T-cell (primary cell): ENCODE measurements at regions not wholly inside any gene's neighbourhood (a gene's known extent, or its start where the extent isn't known, plus 50 kb on each side); places are given as distances from the start of the nearest gene placed in this dataset.

Source experiments
- ATAC-seq, 4 experiments: fragments of 200-7000 bp in 3 of 4; fragments of 150-1000 bp in 1 of 4; cut with Tn5 transposase; replicated peaks in 1 of 4; 1 replicate in 3 of 4; 2 replicates in 1 of 4; pipeline ENCODE4 v1.10.0; 2021; ENCODE audit warnings: moderate library complexity in 3 of 4, mild to moderate bottlenecking in 2 of 4, moderate number of reproducible peaks in 1 of 4
- CTCF ChIA-PET, 2 donors: fragments of 300-600 bp; sonication (Branson Sonifier 250); formaldehyde crosslinking; loops; one replicate each; lab custom pipeline; 2022; ENCODE audit warnings: antibody characterized with exemption in 2 of 2; lab: Charles Lee
- POLR2A ChIA-PET, 2 donors: fragments of 300-600 bp; sonication (Branson Sonifier 250); formaldehyde crosslinking; loops; one replicate each; lab custom pipeline; 2022; ENCODE audit warnings: antibody characterized with exemption in 2 of 2; lab: Charles Lee
- DNase-seq, 35 experiments: peaks; one replicate each; pipeline versions ENCODE4 v3.0.0 to v3.0.0-alpha.2; 2013 to 2023
- H3K27ac ChIP-seq: one replicate; pipeline ENCODE4 v1.5.1; 2013; ENCODE audit warnings: low read length
- H3K27me3 ChIP-seq, 2 experiments: replicated peaks in 1 of 2; 1 replicate in 1 of 2; 2 replicates in 1 of 2; pipeline versions ENCODE4 v1.6.1 to v1.7.0; 2013; ENCODE audit warnings: low read length in 1 of 2, mixed read lengths in 1 of 2; ENCODE audit not compliant: control insufficient read depth in 2 of 2, insufficient read depth in 2 of 2; ENCODE audit errors: extremely low read depth in 1 of 2
- H3K36me3 ChIP-seq, 2 donors: 1 replicate in 1 of 2; 2 replicates in 1 of 2; pipeline versions ENCODE4 v1.6.1 to v1.7.0; 2013; ENCODE audit warnings: low read length in 1 of 2; ENCODE audit not compliant: control insufficient read depth in 2 of 2, insufficient read depth in 1 of 2; ENCODE audit errors: extremely low read depth in 1 of 2
- H3K4me1 ChIP-seq, 2 experiments: 1 replicate in 1 of 2; 2 replicates in 1 of 2; pipeline versions ENCODE4 v1.6.1 to v1.7.0; 2013; ENCODE audit warnings: low read length in 2 of 2, mixed read lengths in 1 of 2; ENCODE audit not compliant: insufficient read depth in 2 of 2, control insufficient read depth in 1 of 2; ENCODE audit errors: extremely low read depth in 1 of 2
- H3K4me3 ChIP-seq, 2 donors: 1 replicate in 1 of 2; 2 replicates in 1 of 2; pipeline versions ENCODE4 v1.5.1 to v1.7.0; 2013; ENCODE audit warnings: mild to moderate bottlenecking in 2 of 2, low read length in 1 of 2, moderate library complexity in 1 of 2; ENCODE audit not compliant: control insufficient read depth in 1 of 2; ENCODE audit errors: extremely low read depth in 1 of 2
- H3K9me3 ChIP-seq: 2 replicates; pipeline ENCODE4 v1.7.0; 2013
- H3K27ac Mint-ChIP-seq, 2 donors: one replicate each; pipeline ENCODE4 v1.8.0; 2020 to 2021; ENCODE audit warnings: mild to moderate bottlenecking in 2 of 2, mixed read lengths in 2 of 2
- H3K27me3 Mint-ChIP-seq, 2 donors: one replicate each; pipeline ENCODE4 v1.8.0; 2021 to 2022; ENCODE audit warnings: mixed read lengths in 2 of 2
- H3K36me3 Mint-ChIP-seq: one replicate; pipeline ENCODE4 v1.8.0; 2021; ENCODE audit warnings: mixed read lengths
- H3K4me1 Mint-ChIP-seq, 3 donors: one replicate each; pipeline ENCODE4 v1.8.0; 2020 to 2022; ENCODE audit warnings: mixed read lengths in 3 of 3, mild to moderate bottlenecking in 1 of 3
- H3K4me3 Mint-ChIP-seq, 3 donors: one replicate each; pipeline ENCODE4 v1.8.0; 2020 to 2022; ENCODE audit warnings: mild to moderate bottlenecking in 3 of 3, mixed read lengths in 3 of 3, moderate library complexity in 3 of 3
- H3K9me3 Mint-ChIP-seq, 3 donors: one replicate each; pipeline ENCODE4 v1.8.0; 2020 to 2022; ENCODE audit warnings: mixed read lengths in 3 of 3
- WGBS: methylation state at CpG from one replicate; pipeline ENCODE4 v1.1.5; 2013; ENCODE audit warnings: missing lambda C conversion rate; ENCODE audit not compliant: insufficient coverage; 5-methylcytosine and 5-hydroxymethylcytosine counted together

GRCh38 chr1:4002061-4002521 lies 102.0 kb upstream of the C1orf174 start:
- no peaks in the 10 kb centered on the region for H3K4me1 ChIP-seq
- ChIA-PET CTCF (no interaction called here), POLR2A (no interaction called here)
- DNase-seq (no peak), ATAC-seq (no peak)
- H3K9me3 ChIP-seq: no peaks in the 10 kb centered on the region
- peaks cover 0 to 2% (median 0%) of the 10 kb centered on the region in 3 donors for H3K4me1 Mint-ChIP-seq
- H3K27me3 ChIP-seq: peaks cover 0 to 46% of the 10 kb centered on the region in 2 experiments
- peaks cover 0 to 4% (median 0%) of the 10 kb centered on the region in 3 donors for H3K9me3 Mint-ChIP-seq
- H3K4me3 ChIP-seq: no peak overlapping the region
- H3K36me3 ChIP-seq: no peaks in the 10 kb centered on the region
- peaks cover 19 to 23% of the 10 kb centered on the region in 2 donors for H3K27me3 Mint-ChIP-seq
- H3K27ac ChIP-seq: no peak overlapping the region
- no peaks in the 10 kb centered on the region for H3K36me3 Mint-ChIP-seq
- no peak overlapping the region for H3K4me3 Mint-ChIP-seq
- no peak overlapping the region for H3K27ac Mint-ChIP-seq
- 70% methylated on average over 7 of the region's 13 CpGs for WGBS

GRCh38 chr1:4002741-4003140 lies 102.7 kb upstream of the C1orf174 start:
- no peak overlapping the region for H3K4me3 ChIP-seq
- no peak overlapping the region for H3K27ac Mint-ChIP-seq
- 77% methylated on average over 9 of the region's 10 CpGs for WGBS
- ChIA-PET POLR2A (no interaction called here), CTCF (no interaction called here)
- DNase-seq: no peak
- H3K27ac ChIP-seq: no peak overlapping the region
- H3K4me1 Mint-ChIP-seq: peaks cover 0 to 2% (median 0%) of the 10 kb centered on the region in 3 donors
- peaks cover 4 to 8% (median 4%) of the 10 kb centered on the region in 3 donors for H3K9me3 Mint-ChIP-seq
- no peaks in the 10 kb centered on the region for H3K9me3 ChIP-seq
- no peaks in the 10 kb centered on the region for H3K36me3 Mint-ChIP-seq
- peaks cover 15 to 19% of the 10 kb centered on the region in 2 donors for H3K27me3 Mint-ChIP-seq
- H3K27me3 ChIP-seq: peaks cover 0 to 40% of the 10 kb centered on the region in 2 experiments
- H3K4me1 ChIP-seq: no peaks in the 10 kb centered on the region
- H3K4me3 Mint-ChIP-seq: no peak overlapping the region
- no peak for ATAC-seq
- no peaks in the 10 kb centered on the region for H3K36me3 ChIP-seq

- CTCF ChIA-PET: no interaction called here
- Histone ChIP-seq H3K27me3 (peaks cover 0 to 31% of the 10 kb centered on the region in 2 experiments), H3K27ac (no peak overlapping the region), H3K9me3 (no peaks in the 10 kb centered on the region), H3K36me3 (no peaks in the 10 kb centered on the region), H3K4me1 (no peaks in the 10 kb centered on the region), H3K4me3 (no peak overlapping the region)
- DNase-seq: no peak
- ATAC-seq: no peak
- Mint-ChIP-seq H3K4me1 (peaks cover 0 to 2% (median 0%) of the 10 kb centered on the region in 3 donors), H3K4me3 (no peak overlapping the region), H3K36me3 (no peaks in the 10 kb centered on the region), H3K9me3 (peaks cover 4 to 13% (median 4%) of the 10 kb centered on the region in 3 donors), H3K27ac (no peak overlapping the region), H3K27me3 (peaks cover 7 to 9% of the 10 kb centered on the region in 2 donors)
- WGBS: 80% methylated on average over 18 of the region's 20 CpGs
- POLR2A ChIA-PET: no interaction called here
Observed at GRCh38 chr1:4003846-4004505, 103.9 kb upstream of the C1orf174 start.

GRCh38 chr1:4004635-4005430 lies 104.8 kb upstream of the C1orf174 start:
- DNase-seq (no peak), ATAC-seq (no peak)
- Histone ChIP-seq H3K27me3 (peaks cover 0 to 23% of the 10 kb centered on the region in 2 experiments), H3K9me3 (no peaks in the 10 kb centered on the region), H3K36me3 (no peaks in the 10 kb centered on the region), H3K4me1 (no peaks in the 10 kb centered on the region), H3K4me3 (no peak overlapping the region), H3K27ac (no peak overlapping the region)
- ChIA-PET POLR2A (no interaction called here), CTCF (no interaction called here)
- Mint-ChIP-seq H3K36me3 (no peaks in the 10 kb centered on the region), H3K27ac (no peak overlapping the region), H3K9me3 (peaks cover 4 to 13% (median 4%) of the 10 kb centered on the region in 3 donors), H3K4me1 (peaks cover 0 to 2% (median 0%) of the 10 kb centered on the region in 3 donors), H3K27me3 (peaks cover 5 to 7% of the 10 kb centered on the region in 2 donors), H3K4me3 (no peak overlapping the region)
- WGBS: 73% methylated on average over 15 of the region's 17 CpGs

- H3K4me3 Mint-ChIP-seq: no peak overlapping the region
- H3K4me3 ChIP-seq: no peak overlapping the region
- no peak overlapping the region for H3K27ac ChIP-seq
- H3K4me1 ChIP-seq: no peaks in the 10 kb centered on the region
- peaks cover 4 to 13% (median 4%) of the 10 kb centered on the region in 3 donors for H3K9me3 Mint-ChIP-seq
- CTCF ChIA-PET: no interaction called here
- H3K27me3 ChIP-seq: peaks cover 0 to 21% of the 10 kb centered on the region in 2 experiments
- no peaks in the 10 kb centered on the region for H3K36me3 Mint-ChIP-seq
- H3K27ac Mint-ChIP-seq: no peak overlapping the region
- POLR2A ChIA-PET: no interaction called here
- no peaks in the 10 kb centered on the region for H3K36me3 ChIP-seq
- peaks cover 0 to 2% (median 0%) of the 10 kb centered on the region in 3 donors for H3K4me1 Mint-ChIP-seq
- DNase-seq (no peak), ATAC-seq (no peak)
- H3K9me3 ChIP-seq: no peaks in the 10 kb centered on the region
- peaks cover 4 to 7% of the 10 kb centered on the region in 2 donors for H3K27me3 Mint-ChIP-seq
- 73% methylated on average over 4 of the region's 6 CpGs for WGBS
Observed at GRCh38 chr1:4005431-4005830, 105.4 kb upstream of the C1orf174 start.

GRCh38 chr1:4006676-4007374 lies 106.8 kb upstream of the C1orf174 start:
- ChIA-PET CTCF (no interaction called here), POLR2A (no interaction called here)
- H3K27ac Mint-ChIP-seq: no peak overlapping the region
- H3K4me1 ChIP-seq: no peaks in the 10 kb centered on the region
- no peak overlapping the region for H3K4me3 Mint-ChIP-seq
- H3K27me3 Mint-ChIP-seq: peaks cover 3 to 7% of the 10 kb centered on the region in 2 donors
- no peak for ATAC-seq
- no peaks in the 10 kb centered on the region for H3K9me3 ChIP-seq
- H3K4me1 Mint-ChIP-seq: peaks cover 0 to 2% (median 0%) of the 10 kb centered on the region in 3 donors
- no peak overlapping the region for H3K4me3 ChIP-seq
- H3K36me3 Mint-ChIP-seq: no peaks in the 10 kb centered on the region
- WGBS: 76% methylated on average over 4 of the region's 7 CpGs
- DNase-seq: no peak
- H3K27me3 ChIP-seq: peaks cover 0 to 21% of the 10 kb centered on the region in 2 experiments
- H3K9me3 Mint-ChIP-seq: peaks cover 4 to 13% (median 4%) of the 10 kb centered on the region in 3 donors
- no peak overlapping the region for H3K27ac ChIP-seq
- no peaks in the 10 kb centered on the region for H3K36me3 ChIP-seq
